ENCODE measurements at regions not wholly inside any gene's neighbourhood (a gene's known extent, or its start where the extent isn't known, plus 50 kb on each side); places are given as distances from the start of the nearest gene placed in this dataset.

DNA sequence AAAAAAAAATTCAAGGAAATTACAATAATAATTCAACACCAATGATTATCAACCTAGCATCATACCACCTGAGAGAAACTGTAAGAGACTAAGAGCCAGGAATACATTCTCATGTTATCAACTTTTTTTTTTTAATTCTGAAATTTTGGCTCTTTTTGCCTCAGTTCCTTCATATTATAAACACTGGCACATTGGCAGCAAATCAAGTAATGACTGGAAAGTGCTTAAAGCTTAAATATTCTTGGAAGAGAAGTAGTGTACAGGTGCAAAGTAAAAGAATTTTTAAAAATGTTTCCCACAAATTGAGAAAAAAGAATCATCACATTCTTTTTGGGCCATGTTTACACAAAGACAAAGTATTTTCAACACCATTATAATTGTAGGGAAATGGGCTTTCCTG lies 296.9 kb upstream of the SOX5 start:
- Histone ChIP-seq H3K9me3 (ENCODE audit: low read length) (no peaks in the 10 kb centered on the region), H3K9ac (ENCODE audit: low read length) (no peak overlapping the region)
- no peak for TF ChIP-seq MXI1 (conservative IDR thresholded peaks at IDR 0.05; ENCODE audit: poor library complexity, severe bottlenecking)
- no peak for TF ChIP-seq POLR2AphosphoS5 (IDR thresholded peaks at IDR 0.05)
- TF ChIP-seq, protein P1, sequence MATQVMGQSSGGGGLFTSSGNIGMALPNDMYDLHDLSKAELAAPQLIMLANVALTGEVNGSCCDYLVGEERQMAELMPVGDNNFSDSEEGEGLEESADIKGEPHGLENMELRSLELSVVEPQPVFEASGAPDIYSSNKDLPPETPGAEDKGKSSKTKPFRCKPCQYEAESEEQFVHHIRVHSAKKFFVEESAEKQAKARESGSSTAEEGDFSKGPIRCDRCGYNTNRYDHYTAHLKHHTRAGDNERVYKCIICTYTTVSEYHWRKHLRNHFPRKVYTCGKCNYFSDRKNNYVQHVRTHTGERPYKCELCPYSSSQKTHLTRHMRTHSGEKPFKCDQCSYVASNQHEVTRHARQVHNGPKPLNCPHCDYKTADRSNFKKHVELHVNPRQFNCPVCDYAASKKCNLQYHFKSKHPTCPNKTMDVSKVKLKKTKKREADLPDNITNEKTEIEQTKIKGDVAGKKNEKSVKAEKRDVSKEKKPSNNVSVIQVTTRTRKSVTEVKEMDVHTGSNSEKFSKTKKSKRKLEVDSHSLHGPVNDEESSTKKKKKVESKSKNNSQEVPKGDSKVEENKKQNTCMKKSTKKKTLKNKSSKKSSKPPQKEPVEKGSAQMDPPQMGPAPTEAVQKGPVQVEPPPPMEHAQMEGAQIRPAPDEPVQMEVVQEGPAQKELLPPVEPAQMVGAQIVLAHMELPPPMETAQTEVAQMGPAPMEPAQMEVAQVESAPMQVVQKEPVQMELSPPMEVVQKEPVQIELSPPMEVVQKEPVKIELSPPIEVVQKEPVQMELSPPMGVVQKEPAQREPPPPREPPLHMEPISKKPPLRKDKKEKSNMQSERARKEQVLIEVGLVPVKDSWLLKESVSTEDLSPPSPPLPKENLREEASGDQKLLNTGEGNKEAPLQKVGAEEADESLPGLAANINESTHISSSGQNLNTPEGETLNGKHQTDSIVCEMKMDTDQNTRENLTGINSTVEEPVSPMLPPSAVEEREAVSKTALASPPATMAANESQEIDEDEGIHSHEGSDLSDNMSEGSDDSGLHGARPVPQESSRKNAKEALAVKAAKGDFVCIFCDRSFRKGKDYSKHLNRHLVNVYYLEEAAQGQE (IDR thresholded peaks at IDR 0.05; ENCODE audit: borderline replicate concordance): no peak
- no peak for TF ChIP-seq RAD21 (conservative IDR thresholded peaks at IDR 0.05)
- TF ChIP-seq EZH2 (IDR thresholded peaks at IDR 0.05; ENCODE audit: borderline replicate concordance, insufficient read depth, low read length, poor library complexity, severe bottlenecking): no peak
- no peak for TF ChIP-seq EP300 (conservative IDR thresholded peaks at IDR 0.05; ENCODE audit: poor library complexity, severe bottlenecking)
- TF ChIP-seq TAF1 (IDR thresholded peaks at IDR 0.05; ENCODE audit: low read depth): no peak
- TF ChIP-seq, protein P2, sequence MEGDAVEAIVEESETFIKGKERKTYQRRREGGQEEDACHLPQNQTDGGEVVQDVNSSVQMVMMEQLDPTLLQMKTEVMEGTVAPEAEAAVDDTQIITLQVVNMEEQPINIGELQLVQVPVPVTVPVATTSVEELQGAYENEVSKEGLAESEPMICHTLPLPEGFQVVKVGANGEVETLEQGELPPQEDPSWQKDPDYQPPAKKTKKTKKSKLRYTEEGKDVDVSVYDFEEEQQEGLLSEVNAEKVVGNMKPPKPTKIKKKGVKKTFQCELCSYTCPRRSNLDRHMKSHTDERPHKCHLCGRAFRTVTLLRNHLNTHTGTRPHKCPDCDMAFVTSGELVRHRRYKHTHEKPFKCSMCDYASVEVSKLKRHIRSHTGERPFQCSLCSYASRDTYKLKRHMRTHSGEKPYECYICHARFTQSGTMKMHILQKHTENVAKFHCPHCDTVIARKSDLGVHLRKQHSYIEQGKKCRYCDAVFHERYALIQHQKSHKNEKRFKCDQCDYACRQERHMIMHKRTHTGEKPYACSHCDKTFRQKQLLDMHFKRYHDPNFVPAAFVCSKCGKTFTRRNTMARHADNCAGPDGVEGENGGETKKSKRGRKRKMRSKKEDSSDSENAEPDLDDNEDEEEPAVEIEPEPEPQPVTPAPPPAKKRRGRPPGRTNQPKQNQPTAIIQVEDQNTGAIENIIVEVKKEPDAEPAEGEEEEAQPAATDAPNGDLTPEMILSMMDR (IDR thresholded peaks at IDR 0.05; ENCODE audit: poor library complexity, severe bottlenecking): no peak
- TF ChIP-seq SMC3 (conservative IDR thresholded peaks at IDR 0.05; ENCODE audit: poor library complexity): no peak

DNA sequence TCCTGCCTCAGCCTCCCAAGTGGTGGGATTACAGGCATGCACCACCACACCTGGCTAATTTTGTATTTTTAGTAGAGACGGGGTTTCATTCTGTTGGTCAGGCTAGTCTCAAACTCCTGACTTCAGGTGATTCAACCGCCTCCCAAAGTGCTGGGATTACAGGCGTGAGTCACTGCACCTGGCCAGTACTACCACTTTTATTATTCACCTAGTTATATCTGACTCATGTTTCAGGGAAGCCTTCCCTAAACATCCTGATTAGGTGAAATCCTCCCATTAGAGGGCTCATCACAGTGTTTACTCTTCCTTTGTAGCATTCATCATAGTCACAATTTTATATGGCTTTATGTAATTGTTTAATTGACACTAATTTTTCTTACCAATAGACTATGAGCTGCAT lies 295.3 kb upstream of the SOX5 start:
- no peaks in the 10 kb centered on the region for H3K9me2 ChIP-seq (ENCODE audit: insufficient read depth, low read length)

More for the DNA sequence above, 296.9 kb upstream of the SOX5 start:
- no peaks in the 10 kb centered on the region for H3K36me3 ChIP-seq (ENCODE audit: insufficient read depth, low read length)
- H3K79me2 ChIP-seq (replicated peaks; ENCODE audit: insufficient read depth, low read length): no peaks in the 10 kb centered on the region
- no peak overlapping the region for H3K27ac ChIP-seq (ENCODE audit: low read length)
- H3K27me3 ChIP-seq (ENCODE audit: insufficient read depth, low read depth, low read length): no peaks in the 10 kb centered on the region
- no peaks in the 10 kb centered on the region for H3F3A ChIP-seq (ENCODE audit: insufficient read depth, low read length, poor library complexity, severe bottlenecking)
- H3K9me2 ChIP-seq (ENCODE audit: insufficient read depth, low read length): no peaks in the 10 kb centered on the region
- no peaks in the 10 kb centered on the region for H4K20me1 ChIP-seq (ENCODE audit: insufficient read depth)
- H3K4me2 ChIP-seq (ENCODE audit: low read length): no peak overlapping the region
- H2AFZ ChIP-seq (ENCODE audit: low read depth, low read length): no peak overlapping the region
- no peak overlapping the region for H3K4me3 ChIP-seq (ENCODE audit: low read length)

More for the DNA sequence above, 295.3 kb upstream of the SOX5 start:
- H2AFZ ChIP-seq (ENCODE audit: low read depth, low read length): no peak overlapping the region
- H3K4me3 ChIP-seq (ENCODE audit: low read length): no peak overlapping the region
- no peaks in the 10 kb centered on the region for H3K27me3 ChIP-seq (ENCODE audit: insufficient read depth, low read depth, low read length)
- no peaks in the 10 kb centered on the region for H3F3A ChIP-seq (ENCODE audit: insufficient read depth, low read length, poor library complexity, severe bottlenecking)
- no peak overlapping the region for H3K4me2 ChIP-seq (ENCODE audit: low read length)
- no peaks in the 10 kb centered on the region for H3K9me3 ChIP-seq (ENCODE audit: low read length)
- no peak overlapping the region for H3K9ac ChIP-seq (ENCODE audit: low read length)
- no peak overlapping the region for H3K27ac ChIP-seq (ENCODE audit: low read length)
- no peaks in the 10 kb centered on the region for H4K20me1 ChIP-seq (ENCODE audit: insufficient read depth)
- H3K79me2 ChIP-seq (replicated peaks; ENCODE audit: insufficient read depth, low read length): no peaks in the 10 kb centered on the region
- TF ChIP-seq TAF1 (IDR thresholded peaks at IDR 0.05; ENCODE audit: low read depth): no peak
- TF ChIP-seq MXI1 (conservative IDR thresholded peaks at IDR 0.05; ENCODE audit: poor library complexity, severe bottlenecking): no peak
- TF ChIP-seq, protein P1 (IDR thresholded peaks at IDR 0.05; ENCODE audit: borderline replicate concordance): no peak
- TF ChIP-seq, protein P2 (IDR thresholded peaks at IDR 0.05; ENCODE audit: poor library complexity, severe bottlenecking): no peak
- no peak for TF ChIP-seq POLR2AphosphoS5 (IDR thresholded peaks at IDR 0.05)
- TF ChIP-seq RAD21 (conservative IDR thresholded peaks at IDR 0.05): no peak
- TF ChIP-seq SMC3 (conservative IDR thresholded peaks at IDR 0.05; ENCODE audit: poor library complexity): no peak
- no peaks in the 10 kb centered on the region for H3K36me3 ChIP-seq (ENCODE audit: insufficient read depth, low read length)
